HG03571 (cell line): ENCODE measurements at regions not wholly inside any gene's neighbourhood (a gene's known extent, or its start where the extent isn't known, plus 50 kb on each side); places are given as distances from the start of the nearest gene placed in this dataset.
A peak's percentile ranks its signal among the peaks of the same experiment; 100 is the strongest.

ENCODE experiments used
- ATAC-seq: cut with Tn5 transposase; IDR thresholded peaks from one replicate; pipeline ENCODE4 v1.9.1; 2021; ENCODE audit not compliant: unreplicated experiment

DNA sequence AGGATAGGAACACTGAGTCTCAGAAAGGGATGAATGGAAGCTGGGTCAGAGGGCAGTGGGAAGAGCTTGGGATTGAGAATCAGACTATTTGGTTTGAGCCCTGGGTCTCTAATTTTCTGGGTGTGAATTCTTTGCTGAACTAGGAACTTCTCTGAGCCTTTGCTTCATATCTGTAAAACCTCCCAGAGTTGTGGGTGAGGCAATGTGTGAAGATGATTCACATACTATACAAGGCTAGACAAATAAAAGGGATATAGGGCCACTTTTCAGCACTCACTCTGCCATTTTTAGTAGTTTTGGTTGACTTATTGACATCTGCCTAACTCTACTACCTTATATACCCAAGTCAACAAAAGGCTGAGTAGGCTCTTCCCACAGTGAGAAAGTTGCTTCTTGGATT, 77.7 kb upstream of the JUN start:
- ATAC-seq: no peak

DNA sequence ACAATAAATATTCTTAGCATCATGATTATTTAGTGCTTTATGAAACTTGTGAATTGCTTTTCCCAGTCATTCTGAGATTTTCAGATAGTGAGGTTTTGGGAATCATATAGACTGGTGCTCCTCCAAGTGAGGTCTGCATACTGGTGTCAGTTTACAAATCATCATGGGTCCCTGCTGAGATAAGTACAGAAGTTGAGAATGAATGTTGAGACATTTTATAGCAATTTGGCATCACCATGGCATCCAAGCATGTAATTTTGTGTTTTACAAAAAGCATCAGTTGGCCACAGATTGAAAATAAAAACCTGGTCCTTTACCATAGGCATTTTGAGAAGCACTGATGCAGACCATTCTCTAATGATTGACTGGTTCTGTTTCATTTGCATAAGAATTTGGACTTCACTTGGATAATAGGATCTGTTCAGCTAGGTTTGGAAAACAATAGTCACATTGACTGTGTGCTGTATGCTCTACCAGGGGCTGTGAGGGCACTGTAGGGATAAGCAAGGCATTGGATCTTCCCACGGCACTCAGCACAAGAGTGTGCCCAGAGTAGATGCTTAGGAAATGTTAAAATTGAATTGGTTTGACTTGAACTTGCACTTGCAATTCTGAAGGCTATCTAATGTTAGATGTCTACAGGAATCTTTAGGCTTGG, 79.0 kb upstream of the JUN start:
- ATAC-seq: no peak

DNA sequence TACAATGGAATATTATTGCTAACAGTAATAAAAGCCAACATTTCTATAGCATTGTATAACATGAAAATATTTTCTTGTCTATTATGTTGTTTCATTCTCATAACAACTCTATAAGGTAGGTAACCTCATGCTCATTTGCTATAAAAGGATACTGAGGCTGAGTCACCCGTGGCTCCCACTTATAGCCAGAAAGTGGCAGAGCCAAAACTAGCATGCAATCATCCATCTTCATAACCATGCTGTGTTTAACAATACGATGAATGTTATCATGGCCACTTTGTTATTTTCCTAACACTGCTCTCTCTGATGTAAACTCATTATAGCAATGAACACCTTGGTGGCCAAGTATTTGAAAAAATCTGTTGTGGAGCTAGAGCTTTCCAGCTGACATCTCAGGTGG, 80.8 kb upstream of the JUN start:
- ATAC-seq: no peak

DNA sequence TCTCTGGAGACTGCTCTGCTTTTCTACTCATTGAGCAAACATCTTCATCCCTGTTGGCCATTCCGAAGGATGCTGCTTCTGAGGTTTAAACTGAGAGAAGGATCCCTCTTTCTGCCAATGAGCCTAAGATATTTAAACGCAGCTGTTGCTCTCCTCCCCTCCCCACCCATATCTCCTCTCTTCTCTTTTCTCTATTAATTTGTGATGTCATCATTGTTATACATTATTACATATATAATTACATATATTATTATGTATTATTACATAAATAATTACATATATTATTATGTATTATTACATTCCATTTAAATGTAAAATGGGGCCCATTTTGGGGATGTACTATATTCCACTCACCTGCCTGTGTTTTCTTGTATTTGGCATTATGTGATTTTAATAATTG, 82.7 kb upstream of the JUN start:
- ATAC-seq: no peak

DNA sequence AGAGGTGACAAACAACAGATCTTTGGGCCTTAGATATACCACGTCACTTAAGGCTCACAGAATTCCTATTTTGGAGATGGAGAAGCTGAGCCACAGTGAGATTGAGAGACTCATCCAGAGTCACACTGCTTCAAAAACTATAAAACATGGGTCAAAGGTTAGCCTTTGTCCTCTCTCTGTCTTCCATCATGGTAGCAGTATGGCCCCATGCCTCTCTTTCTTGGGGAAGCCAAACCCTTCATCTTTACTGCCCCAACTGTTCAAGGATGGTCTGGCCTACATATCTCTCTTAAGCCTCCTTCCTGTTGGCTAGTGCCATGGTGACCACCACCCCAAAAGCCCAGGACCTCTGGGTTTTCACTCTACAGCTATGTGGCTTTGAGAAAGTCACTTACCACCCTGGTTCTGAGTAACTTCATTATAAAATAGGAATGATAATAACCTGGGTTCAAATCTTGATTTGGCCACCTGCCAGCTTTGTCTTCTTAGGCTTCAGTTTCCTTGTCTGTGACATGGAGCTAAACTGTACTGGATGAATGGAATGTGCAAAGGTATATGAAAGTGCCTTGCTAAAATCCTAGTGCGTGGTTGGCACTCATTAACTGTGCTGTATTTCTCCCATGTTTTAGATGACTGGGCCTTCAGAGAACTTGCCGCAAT, 85.9 kb upstream of the JUN start:
- no peak for ATAC-seq

DNA sequence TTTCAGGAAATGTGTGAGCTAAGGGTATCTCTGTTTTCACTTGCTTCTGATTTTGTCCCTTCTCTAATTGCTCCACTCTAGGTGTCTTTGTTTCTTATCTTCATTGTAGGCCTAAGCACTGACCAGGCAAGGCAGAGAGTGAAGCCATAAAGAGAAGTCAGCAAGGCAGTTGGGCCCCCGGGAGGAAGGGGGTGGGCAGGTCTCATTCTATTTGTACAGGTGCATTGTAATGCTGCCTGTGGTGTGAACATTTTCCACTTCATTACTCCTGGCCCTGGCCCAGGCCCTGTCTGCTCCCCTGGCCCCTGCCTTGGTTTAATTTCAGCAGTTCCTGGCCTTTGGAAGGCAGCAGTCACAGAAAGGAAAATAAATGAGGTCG, 86.4 kb upstream of the JUN start:
- no peak for ATAC-seq

DNA sequence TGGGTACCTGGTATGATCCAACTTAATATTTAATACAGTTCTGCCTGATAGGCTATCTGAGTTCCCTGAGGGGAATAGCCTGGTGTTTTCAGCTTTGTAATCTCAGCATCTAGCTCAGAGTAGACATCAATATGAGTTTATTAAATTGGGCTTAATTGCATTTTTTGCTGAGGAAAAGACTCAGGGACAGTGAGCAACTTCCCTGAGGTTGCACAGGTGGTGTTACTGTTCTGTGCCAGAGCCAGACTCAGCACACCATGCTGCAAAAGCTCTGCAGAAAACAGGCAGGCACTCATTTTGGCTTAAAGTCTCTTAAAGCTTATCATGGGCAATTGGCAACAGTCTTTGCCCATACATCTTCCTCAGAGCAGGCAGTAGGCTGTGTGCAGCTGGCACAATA, 90.5 kb upstream of the JUN start:
- ATAC-seq: no peak

DNA sequence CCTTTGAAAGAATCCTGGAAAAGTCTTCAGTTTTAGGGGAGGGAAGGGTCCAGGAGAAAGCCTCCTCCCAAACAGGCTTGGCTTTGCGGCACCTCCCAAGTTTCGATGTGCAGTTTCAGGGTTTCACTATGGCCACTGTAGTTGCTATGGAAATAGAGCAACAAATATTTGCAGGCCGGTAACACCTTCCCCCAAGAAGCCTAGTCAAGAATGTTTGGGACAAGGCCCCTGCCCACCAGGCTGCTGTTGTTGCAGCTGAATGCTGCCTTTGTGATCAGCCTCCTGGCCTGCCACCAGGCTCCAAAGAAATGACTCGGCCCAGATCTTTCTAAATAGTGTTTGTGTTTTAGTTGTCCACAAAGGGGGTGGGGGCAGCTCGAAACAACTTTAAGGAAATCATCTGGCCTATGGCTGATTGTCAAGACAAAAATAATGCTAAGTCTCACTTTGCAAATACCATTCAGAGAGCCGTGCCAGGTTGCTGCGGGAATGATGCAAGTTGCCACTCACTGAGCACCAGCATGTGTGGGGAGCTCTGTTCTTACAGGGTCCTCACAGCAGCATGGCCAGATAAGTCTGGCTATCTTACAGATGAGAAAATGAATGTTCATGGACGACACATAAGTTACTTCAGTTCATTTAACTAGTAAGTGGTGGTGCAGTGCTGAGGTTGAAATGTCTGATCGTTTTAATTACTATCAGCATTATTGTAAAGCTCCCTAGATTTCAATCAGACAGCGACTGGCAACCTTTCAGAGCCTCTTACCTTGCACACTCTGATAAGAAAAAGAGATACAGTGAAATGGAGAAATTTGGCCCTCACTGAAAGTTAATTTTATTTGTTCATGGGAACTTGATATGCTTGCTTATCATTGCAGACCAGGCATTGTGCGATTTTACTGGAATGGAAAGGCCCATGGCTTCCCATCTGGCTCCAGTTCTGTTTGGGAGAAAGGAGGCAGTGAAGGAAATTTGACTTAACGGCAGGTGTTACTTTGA, 91.2 kb upstream of the JUN start:
- ATAC-seq: no peak

DNA sequence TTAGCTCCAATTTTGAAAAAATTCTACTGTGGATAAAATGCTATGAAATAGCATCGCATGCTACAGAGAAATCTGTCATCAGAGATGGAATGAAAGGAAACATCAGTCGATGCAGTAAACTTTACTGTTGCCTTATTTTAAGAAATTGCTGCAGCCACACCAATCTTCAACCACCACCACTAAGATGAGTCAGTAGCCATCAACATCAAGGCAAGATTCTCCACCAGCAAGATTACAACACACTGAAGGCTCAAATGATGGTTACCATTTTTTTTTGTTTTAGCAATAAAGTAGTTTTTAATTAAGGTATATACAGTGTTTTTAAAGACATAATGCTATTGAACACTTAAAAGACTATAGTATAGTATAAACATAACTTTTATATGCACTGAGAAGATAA, 95.6 kb upstream of the JUN start:
- no peak for ATAC-seq

DNA sequence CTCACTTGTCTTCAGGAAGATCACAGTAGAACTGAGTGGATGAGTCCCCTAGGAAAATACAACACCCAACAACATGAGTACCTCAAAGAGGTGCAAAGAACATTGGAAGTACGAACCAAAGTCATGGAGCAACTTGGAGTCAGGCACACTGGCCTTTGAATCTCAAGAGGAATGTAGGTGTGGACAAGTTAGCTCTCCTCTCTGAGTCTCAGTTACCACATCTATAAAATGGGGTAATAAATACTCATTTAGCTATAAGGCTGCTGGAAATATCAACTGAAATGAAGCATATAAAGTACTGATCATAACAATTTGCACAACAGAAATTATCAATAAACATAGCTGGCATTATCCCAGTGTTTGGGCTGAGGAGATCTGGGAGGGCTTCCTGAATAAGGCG, 96.7 kb upstream of the JUN start:
- ATAC-seq: no peak

DNA sequence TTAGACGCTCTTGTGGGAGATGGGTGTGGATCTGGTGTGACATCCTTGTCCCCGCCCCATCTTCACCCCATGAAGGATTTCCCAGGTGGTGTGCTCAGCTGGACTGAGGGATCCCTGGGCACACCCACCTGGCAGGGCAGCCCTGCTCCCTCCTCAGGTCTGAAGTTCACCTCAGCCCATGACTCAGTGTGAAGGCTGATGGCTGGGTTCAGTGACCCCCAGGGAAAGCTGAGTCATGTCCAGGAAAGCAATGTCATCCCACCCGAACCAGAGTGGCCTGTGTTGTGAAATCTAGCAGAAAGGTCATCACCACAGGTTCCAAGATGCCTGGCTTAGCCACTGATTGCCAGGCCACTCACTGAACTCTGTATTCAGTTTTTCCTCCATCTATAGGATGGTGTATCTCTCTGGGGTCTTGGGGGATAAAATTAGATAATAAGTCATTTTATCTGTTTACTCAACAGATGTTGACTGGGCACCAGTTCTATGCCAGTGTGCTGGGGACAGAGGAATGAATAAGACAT, 97.7 kb upstream of the JUN start:
- no peak for ATAC-seq

DNA sequence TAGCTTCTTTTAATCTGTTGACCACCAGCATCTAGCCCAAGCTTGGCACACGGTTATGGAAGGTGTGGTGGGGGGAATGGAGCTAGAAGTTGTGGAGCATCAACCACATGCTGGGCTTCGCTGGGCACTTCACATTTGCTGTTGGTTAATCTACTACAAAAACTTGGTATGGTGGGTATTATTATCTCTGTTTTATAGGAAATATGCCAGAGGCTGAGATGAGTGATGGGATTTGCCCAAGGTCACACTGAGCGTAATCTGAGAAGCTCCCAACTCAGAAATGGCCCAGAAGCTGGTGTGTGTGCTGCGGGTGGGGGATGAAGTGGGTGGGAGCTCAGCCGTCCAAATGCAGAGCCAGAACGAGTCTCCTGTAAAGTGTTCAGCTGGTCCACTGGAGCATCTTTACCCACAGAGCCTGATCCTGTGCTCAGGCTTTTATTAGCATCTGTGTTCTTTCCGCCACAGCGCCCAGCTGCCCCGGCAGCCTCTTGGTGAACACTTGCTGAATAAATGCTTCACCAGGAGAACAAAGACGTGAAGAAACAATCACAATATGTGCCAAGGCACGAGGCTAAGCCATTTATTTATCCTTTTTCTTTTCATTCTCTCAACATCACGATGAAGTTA, 98.6 kb upstream of the JUN start:
- no peak for ATAC-seq

DNA sequence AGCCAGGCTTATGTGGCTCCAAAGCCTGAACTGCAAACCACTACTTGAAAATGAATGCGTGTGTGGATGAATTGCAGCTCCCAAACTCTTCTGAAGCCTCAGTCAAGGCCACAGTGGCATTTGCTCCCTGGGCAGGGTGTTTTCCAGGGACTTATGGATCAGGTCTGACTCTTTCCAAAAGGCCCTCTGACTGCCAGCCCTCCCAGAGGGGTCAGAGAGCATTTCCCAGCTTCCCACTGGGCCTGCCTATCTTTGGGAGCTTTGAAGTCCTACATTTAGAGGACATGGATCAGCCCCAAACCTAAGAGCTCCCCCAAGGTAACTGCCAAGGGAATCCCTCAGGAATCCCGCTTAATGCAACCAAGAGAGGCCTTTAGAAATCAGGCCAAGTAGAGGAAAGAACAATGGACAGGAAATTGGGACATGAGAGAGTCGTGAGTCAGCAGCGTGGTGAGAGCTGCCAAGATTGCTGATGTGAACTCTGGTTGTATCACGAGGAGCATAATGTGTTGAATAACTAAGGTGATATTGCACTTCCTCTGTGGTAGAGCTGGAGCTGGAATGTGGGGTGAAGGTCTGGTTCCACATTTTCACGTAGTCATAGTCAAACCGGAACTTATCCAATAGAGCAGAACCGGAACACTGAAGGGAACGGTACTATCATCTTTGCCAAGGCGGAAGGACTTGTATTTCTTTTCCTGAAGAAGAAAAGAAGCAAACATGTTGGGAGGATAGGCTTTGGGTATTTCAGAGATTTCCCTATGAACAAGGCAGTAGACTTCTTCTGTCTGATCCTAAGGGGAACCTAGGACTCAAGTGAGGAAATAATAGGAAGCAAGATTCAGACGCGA, 99.4 kb upstream of the JUN start:
- ATAC-seq: peak; percentile 21

DNA sequence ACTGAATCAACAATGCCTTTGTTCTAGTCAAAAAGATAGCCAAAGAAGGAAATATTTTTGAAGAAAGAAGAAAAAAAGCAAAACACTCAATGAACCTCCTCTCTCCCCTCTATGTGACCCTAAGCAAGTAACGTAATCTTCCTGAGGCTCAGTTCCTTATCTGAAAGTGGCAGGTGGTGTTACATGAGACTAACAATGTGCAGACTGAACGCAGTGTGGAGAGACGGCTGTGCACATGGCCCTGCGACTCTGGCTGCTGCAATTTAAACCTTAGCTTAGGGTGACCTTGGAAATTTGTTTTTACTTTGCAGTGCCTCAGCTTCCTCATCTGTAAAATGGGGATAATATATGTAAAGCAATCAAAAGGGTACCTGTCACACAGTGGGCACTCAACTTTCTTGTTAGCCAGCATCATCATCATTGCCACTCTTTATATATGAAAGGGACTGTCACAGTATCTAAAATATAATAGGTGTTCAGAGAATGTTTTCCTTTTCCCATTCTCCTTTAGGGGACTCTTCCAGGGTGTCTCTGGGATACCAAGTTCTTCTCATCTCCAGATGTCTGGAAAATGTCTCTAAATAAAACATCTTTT, 100.1 kb upstream of the JUN start:
- ATAC-seq: peak; percentile 82

DNA sequence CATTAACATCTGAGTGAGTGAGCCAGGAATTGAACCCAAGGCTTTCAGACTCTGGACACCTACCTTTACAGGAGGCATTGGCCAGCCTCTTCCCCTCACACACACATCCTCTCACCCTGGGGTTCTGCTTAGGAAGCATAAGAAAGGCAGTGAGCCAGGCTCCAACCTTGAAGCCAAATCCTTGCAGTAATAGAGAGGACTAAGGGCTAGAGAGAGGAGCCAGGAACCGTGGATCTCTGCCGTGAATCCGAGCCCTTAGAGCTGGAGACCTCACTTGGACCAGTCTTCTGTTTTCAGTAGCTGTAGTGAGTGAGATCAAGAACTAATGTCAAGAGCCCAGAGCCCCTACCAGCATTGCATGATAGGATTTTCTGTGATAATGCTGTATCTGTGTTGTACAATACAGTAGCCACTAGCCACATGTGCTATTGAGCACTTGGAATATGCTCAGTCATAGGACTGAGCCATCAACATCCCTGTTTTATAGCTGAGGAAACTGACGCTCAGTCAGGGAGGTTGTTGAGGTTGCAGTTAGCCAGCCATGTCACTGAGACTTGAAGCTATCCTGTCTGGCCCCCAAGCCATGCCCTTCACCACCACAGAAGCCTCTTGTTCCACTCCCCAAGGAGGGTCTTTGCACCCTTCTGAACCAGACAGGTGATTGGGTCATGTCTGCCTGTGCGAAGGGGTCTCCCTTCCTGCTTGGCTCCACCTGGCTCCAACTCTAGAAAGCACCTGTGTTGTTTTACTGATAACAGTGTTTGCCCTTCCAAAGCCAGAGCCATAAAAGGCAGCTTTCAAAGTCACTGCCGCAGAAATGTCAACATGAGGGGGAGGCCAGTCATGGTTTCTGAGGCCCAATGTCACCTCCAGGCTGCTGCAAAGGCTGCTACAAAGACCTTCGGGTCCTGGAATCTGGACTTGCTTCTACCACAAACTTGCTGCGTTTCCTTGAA, 101.1 kb upstream of the JUN start:
- no peak for ATAC-seq

DNA sequence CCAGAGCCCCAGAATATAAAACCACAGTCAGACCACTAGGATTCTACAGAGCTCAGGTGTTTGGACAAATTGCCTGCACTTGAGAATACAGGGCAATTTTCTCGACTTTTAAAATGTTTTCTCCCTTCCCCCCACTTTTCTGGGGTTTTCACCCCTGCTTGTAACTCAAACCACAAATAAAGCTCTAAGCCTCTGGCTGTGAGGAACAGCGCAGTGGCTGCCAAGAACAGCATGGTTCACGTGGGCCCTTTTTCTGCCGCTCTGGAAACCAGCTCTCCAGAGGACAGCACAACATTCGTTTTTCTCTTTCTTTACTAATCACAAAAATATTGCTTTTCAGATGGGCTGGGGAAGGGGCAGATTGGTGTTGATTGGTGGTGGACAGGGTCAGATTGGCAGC, 102.2 kb upstream of the JUN start:
- ATAC-seq: no peak

DNA sequence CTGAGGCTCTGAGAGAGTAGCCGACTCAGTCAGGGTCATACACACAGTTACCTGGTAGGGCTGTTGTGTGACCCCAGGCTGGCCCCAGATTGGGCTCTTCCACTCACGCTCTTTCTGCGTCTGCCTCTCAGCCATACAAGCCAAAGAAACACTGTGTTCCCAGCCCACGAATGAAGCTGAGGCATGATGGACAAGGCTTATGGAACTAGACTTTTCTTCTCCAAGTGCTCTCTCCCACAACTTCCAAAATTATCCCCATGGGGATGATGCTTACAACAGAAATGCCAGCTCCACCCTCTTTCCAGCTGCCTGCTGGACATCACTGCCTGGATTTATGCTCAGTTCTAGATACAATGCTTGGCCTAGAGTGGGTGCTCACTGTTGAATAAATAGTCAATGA, 102.8 kb upstream of the JUN start:
- no peak for ATAC-seq

DNA sequence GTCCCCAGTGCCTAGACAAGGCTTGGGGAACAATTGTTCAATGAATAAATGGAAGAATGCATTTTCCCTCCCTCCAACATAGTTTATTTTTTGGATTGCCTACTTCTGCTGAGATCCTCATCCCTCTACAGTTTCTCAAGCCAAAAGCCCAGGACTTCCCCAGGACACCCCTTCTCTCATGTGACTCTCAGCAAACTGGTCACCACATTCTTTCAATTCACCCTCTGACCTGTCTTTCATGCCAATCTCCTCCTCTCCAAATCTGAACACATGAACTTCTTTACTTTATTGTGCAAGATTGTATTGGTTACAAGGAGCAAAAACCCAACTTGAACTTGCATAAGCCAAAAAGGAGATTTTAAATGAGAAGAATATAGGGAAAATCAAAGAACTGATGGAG, 103.2 kb upstream of the JUN start:
- ATAC-seq: no peak

DNA sequence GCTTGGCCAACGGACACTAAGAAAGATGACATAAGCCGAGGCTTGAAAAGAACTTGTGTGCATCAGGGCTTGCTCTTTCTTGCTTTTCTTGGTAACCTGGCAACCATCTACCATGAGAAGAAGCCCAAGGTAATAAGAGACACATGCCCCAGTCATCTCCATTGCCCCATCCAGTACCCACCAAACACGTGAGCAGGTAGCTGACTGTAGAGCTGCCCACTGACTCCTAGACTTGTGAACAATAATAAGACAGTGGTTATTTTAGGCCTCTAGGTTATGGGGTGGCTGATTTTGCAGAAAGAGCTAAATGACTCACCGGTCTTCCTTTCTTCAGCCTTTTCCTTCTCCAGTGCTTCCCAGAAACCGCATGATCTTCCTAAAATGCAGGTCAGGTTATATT, 105.0 kb upstream of the JUN start:
- ATAC-seq: no peak
